HG02678 (cell line): ENCODE measurements at regions not wholly inside any gene's neighbourhood (a gene's known extent, or its start where the extent isn't known, plus 50 kb on each side); places are given as distances from the start of the nearest gene placed in this dataset.
"Not testable (repeated sequence)": the region's sequence is repeated elsewhere in the genome, so short reads cannot be mapped to it uniquely, and the experiment has no call there.

Source experiments
- ATAC-seq: cut with Tn5 transposase; IDR thresholded peaks from one replicate; pipeline ENCODE4 v1.9.1; 2021; ENCODE audit warnings: mild to moderate bottlenecking, moderate library complexity; ENCODE audit not compliant: unreplicated experiment

DNA sequence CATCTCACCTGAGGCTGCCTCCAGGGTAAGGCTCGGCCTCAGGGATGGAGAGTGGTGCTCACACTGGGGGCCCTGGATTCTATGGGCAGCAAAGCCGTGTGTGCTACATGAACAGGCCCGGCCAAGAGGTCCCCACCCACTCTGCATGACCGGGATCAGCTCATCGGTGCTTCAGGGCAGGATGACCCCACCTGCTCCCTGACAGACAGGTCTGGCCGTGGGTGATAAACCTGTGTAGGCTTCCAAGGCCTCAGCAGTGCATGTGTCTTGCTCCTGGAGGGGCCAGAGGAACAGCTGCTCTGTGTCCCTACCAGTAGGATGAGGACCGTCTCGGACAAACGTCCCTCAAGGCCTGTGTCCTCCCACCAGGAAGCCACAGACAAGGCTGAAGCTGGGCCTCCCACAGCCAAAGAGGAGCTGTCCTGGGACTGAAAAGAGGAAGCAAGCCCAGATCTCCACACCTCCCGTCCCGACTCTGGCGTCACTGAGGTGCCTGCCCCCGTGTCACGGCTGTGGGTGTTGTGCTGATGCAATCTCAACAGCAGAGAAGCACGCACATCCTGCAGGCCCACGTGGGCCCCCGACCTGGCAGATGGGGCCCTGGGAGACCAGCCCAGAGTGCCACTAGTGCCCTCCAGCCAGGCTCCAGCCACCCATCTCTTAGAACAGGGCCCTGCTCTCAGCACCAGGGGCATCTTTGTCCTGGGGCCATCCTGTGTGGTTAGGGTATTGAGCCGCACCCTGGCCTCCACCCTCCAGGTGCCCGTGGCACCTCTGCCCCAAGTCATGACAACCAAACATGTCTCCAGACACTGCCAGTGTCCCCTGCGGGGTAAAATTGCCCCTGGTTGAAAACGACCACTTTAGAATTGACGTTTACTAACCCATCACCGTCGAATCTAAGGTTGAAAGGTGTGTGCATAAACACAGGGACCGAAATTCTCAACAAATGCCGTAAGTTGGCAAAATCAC, 5455.9 kb upstream of the TPTE start:
- peak; percentile 86 for ATAC-seq

GRCh38 chr21:5066682-5067251, 5454.6 kb upstream of the TPTE start:
- not testable (repeated sequence) for ATAC-seq

DNA sequence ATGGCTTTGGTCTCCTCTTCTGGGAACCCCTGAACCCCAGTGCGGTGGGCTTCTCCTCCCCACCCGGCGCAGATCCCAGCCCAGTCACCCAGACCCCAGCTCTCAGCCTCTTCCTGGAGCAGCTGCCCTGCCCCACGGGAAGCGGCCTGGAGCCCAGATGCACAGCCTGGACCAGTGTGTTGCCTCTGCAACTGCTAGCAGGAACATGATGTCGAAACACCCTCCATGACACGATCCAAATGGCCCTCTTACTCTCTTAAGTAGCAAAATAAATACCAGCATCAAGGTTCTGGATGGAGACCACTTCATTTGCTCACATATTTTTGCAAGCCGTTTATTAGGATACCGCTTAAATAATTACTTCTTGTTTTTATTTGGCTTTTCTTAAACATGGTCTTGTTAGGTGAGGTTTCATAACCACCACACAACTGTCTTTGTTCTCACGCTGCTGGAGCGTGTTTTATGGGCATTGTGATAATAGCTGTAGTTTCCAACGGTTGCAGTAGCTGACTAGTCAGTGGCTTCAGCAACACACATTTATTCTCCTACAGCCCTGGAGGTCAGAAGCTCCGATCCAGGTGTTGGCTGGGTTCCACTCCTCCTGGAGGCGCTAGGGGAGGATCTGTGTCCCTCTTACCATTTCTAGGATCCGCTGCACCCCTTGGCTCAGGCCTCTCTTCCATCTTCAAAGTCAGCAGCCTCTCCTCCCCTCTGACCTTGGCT, 5453.9 kb upstream of the TPTE start:
- ATAC-seq, result not testable (repeated sequence)

DNA sequence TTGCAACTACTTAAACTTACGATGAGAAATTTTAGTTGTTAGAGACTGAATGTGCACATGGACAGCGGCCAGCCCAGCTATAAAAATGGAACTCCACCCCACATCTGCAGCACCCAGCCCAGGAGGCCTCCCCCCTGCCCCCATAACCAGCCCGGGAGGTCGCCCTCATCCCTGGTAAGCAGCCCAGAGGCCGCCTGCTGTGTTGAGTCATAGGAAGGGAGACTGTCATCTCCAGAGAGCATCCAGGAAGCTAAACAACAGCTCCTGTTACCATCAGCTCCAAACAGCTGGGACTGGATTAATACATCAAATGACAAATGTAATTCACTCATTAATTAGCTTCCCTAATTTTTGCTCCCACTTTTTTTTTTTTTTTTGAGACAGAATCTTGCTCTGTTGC, 5452.7 kb upstream of the TPTE start:
- ATAC-seq, result not testable (repeated sequence)

- ATAC-seq, result not testable (repeated sequence)
Observed at GRCh38 chr21:5071180-5071579, 5450.2 kb upstream of the TPTE start.

DNA sequence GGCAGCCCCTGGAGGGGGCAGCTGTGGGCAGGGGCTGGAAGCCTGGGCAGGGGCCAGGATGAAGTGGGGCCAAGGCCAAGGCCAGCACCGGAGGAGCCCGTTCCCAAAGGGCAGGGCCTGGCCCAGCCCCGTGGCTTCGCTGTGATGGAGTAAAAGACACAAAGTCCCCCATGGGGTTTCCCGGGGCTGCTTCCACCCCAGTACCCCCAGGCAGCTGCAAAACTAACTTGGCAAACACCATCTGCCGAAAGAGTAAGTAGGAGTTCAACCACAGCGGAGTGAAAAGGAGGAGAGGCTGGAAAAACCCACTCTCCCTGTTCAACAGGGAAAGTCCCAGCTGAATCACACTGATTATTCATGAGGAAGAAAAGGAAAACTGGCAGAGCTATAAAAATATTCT, 5444.5 kb upstream of the TPTE start:
- ATAC-seq, result not testable (repeated sequence)

GRCh38 chr21:5079361-5079760, 5442.0 kb upstream of the TPTE start:
- not testable (repeated sequence) for ATAC-seq

DNA sequence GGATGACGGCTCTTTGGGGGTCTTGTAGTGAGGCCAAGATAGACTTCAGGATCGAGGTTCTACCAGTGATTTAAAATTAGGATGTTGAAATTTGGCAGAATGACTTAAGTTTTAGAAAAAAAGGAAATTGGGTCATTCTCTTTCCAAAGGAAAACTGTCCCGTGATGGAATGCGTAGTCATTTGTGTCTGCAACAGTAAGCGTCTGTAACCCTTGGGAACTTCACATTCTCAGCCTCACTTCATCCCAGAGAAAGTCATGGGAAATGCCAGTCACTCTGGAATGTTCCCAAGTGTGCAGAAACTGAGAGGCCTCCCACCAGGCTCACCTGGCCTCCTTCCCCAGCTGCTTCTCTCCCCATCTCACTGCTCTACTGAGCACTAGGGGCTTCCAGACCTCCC, 5441.4 kb upstream of the TPTE start:
- not testable (repeated sequence) for ATAC-seq

GRCh38 chr21:5084246-5084645, 5437.1 kb upstream of the TPTE start:
- ATAC-seq, result not testable (repeated sequence)

- not testable (repeated sequence) for ATAC-seq
Observed at GRCh38 chr21:5085456-5085855, 5435.9 kb upstream of the TPTE start.

DNA sequence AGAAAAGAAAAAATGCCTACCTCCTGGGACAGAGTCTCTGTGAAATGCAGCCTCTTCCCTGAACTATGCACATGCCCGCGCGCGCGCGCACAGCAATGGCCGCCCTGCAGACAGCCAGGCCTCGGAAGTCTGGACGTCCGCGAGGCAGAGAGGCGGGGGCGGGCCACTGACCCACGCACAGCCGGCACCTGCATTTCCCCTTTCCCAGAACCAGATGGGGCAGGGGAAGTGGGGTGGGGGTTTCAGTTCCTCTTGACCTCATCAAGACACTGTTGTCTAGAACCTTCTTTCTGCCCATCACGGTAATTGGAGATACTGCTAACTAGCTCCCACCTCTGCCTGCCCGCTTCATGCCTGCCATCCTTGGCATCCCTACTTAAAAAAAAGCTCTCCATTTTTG, 5435.0 kb upstream of the TPTE start:
- peak; percentile 55 for ATAC-seq

DNA sequence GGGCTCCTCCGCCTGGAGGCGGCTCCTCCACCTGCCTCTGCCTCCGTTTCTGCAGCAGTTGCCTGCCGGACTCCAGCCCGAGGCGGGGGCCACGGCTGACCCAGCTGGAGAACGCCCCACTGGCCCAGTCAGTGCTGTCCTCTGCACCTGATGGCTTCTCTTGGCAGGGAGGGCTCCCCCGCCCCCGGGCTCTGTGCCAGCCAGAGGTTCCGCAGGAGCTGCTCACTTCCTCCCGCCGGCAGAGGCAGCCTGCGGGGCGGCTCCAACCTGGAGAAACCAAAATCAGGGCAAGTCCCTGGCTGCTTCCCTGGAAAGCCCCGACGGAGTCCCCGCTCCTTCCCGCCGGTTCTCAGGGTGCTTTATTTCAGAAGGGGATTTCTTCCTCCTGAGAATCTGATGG, 5432.6 kb upstream of the TPTE start:
- not testable (repeated sequence) for ATAC-seq

DNA sequence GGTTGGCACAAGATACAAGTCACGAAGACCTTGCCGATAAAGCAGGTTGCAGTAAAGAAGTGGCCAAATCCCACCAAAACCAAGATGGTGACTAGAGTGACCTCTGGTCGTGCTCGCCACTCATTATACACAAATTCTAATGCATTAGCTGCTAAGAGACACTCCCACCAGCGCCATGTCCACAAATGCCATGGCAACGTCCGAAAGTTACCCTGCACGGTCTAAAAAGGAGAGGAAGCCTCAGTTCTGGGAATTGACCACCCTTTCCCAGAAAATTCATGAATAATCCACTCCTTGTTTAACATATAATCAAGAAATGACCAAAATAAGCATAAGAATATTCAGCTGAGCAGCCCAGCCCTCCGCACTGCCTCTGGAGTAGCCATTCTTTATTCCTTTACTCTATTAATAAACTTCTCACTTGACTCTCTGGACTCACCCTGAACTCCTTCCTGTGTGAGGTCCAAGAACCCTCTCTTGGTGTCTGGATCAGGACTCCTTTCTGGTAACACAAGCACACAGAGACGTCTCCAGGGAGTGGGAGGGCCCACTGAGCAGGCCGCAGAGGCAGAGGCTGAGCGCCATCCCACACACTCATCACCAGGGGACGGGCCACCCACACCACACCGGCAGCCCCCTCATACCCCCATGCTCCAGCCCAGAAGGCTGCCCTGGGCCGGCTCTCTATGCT, 5431.8 kb upstream of the TPTE start:
- ATAC-seq, result not testable (repeated sequence)

GRCh38 chr21:5090132-5091079, 5431.0 kb upstream of the TPTE start:
- not testable (repeated sequence) for ATAC-seq

DNA sequence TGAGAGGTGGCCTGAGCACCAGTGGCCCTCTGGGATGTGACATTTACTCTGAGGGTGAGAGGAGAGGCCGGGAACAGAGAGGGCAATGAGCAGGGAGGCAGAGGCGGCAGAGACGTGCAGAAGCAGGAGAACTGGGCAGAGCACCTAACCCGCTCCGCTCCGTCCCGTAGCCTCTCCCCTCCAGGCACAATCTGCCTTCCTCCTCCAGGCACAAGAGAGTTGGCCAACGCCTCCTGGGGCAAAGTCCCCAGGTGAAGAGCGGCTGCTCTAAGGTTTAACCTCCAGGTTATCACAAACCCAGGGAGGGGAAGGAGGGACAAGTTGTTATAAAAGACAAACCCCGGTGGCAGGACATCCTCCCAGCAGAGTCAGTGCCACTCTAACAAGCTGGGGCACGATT, 5430.1 kb upstream of the TPTE start:
- ATAC-seq, result not testable (repeated sequence)

DNA sequence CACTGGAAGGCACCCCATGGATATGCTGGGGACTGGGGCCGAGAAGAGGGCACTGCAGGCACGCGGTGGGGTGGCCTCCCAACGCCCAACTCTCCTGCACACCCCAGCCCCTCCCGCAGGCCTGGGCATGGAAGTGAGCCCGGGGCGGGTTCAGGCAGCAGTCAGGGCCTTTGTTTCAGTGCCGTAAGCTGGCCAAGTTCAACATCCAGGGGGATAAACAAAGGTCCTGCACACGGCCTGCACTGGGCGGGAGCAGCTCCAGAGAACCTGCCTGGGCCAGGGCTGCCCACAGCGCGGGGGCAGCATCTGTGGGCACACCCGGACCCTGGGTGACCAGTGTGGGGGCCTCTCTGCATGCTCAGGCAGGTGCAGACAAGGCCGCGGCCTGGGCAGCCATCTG, 5425.8 kb upstream of the TPTE start:
- ATAC-seq, result not testable (repeated sequence)

- not testable (repeated sequence) for ATAC-seq
Observed at GRCh38 chr21:5098010-5098743, 5423.2 kb upstream of the TPTE start.

DNA sequence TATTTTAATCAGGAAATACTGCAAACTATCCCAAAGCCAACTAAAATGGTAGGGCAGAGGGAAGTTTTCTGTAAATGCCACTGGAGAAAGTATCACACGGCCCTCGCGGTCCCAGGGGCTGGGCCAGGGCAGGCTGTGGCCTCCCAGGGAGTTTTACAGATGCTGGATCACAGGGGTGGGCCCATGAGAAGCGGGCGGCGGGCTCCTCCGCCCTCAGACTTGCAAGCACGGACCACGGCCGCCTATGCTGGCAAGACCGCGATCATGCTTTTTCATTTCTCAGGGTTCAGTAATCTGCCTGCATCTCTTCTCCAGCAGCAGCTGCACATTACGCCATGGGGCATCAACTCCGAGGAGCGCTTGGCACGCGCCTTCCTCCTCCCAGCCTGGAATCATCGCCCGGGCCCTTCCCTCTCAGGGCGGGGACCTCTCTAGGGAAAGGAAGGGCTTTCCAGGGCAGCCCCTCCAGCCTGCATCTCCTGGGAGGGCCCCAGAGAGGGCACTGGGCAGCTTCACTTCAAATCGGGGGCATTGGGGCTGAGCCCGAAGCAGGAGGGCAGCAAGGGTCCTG, 5420.7 kb upstream of the TPTE start:
- not testable (repeated sequence) for ATAC-seq

DNA sequence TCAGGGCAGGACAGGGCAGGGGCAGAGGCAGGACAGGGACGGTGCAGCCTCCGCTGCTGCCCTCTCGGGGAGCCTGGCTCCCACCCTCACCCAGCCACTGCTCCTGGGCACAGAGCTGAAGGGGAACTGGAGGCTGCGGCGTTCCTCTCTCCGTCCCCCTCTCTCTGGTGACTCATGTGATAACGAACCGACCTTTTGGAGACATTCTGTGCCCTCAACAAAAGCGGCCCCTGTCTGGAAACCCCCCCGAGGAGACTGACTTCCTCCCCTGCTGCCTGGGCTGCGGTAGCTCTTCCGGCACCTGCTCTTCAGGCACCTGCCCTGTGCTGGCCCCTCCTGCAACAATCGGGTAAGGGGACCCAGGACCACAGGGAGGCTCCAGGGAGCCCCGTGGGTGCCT, 5419.6 kb upstream of the TPTE start:
- ATAC-seq, result peak; percentile 48
